NOMO-1 (cell line): ENCODE measurements at regions not wholly inside any gene's neighbourhood (a gene's known extent, or its start where the extent isn't known, plus 50 kb on each side); places are given as distances from the start of the nearest gene placed in this dataset.
"Not testable (repeated sequence)": the region's sequence is repeated elsewhere in the genome, so short reads cannot be mapped to it uniquely, and the experiment has no call there.

Experiments used
- DNase-seq, 2 experiments: peaks; one replicate each; lab custom pipeline; 2025; ENCODE audit not compliant: unreplicated experiment in 2 of 2; lab: John Stamatoyannopoulos, UW

DNA sequence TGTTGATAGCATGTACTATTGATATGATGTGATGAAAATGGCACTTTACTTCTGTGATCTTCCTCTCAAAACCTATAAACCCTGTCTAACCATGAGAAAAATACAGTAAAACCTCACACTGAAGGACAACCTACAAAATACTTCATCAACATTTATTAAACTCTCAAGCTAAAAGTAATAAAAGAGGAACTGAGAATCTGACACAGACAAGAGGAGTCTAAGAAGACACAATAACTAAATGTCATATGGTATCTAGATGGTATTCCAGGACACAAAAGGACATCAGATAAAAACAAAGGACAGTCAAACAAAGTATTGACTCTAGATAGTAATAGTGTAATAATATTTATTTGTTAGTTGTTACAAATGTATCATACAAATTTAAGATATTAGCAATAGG is 655.3 kb downstream of the SH3BGRL start:
- DNase-seq = no peak

DNA sequence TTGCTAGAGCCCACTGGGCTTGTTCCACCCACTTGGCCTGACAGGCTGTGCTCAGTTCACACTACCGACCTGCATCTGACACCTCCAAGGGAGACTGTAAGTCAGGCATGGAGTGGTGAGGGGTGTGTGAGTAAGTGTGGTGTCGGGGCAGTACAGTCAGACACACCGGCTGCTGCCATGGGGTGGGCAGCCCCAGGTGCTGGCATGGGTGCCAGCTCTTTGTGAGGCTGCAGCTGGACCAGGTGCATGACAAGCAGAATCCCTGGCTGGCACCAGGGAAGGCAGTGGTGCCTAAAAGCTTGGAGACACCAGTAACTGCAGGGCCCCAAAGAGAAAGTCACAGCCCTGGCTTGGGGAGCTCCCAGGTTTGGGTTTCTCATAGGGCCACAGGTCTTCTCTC is 665.0 kb downstream of the SH3BGRL start:
- no peak for DNase-seq

DNA sequence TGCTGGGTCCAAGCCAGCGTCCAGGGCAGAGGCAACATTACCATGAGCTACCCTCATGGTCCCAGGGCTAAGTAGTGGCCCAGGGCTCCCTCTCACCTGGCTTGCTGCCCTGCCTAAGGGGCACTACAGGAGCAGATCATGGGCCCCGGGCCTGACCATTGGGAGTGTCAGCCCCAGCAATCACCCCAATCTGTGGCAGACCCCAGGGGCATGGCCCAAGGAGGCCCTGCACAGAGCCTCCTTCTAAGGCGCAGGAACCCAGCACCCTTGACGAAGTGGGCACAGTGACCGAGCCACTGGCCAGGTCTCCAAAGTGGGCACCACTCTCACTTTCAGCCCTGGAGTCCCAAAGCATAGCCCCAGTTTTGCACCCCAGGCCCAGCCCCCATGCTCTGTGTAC is 667.1 kb downstream of the SH3BGRL start:
- DNase-seq = no peak

DNA sequence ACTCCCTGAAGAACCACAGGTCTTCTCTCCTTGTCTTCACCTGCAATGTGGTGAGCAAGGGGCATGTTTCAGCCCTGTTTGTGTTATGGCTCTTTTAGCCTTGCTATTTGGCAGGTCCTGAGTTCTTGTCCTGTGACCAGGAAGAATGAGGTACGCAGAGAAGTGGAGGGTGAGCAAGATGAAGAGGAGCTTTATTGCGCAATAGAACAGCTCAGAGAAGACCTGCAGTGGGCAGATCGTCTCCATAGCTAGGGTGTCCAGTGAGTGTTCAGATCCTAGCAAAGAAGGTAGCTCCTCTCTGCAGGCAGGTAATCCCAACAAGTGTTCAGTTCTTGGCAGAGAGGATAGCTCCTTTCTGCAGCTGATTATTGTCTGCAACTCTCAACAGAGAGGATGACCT is 672.9 kb downstream of the SH3BGRL start:
- DNase-seq = no peak

DNA sequence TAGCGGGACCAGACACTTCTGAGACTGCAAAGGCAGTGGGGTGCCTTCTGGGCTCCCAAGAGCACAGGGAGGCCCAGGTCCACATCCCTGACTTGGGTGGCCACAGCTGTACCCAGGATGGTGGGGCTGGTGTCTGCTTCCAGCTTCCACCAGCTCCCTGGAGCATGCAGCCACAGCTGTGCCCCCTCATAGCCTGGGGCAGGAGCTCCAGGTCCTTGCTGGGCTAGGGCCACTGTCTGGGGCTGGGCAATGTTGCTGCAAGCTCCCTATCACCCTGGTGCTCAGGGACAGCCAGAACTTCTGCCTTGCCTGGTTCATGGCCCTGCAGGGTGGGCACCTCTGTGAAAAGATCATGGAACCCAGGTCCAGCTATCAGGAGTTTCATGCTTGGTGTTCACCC is 673.9 kb downstream of the SH3BGRL start:
- no peak for DNase-seq

DNA sequence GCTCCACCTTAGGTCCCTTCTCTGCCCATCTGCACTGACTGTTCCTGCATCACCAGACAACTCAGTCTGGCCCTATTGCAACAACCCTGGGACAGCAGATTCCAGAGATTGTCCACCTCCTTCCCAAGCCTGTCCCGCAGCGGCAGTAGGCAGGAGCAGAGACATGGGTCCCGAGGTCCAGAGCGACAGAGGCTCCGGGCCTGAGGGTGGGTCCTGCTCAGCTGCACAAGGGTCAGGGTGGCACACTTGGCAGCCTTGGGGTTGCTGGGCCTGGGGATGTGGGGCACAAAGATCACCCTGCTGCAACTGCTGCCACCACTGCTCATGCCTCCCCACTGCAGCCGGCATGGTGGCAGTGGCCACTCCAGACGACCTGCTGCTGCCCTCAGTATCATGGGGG is 674.5 kb downstream of the SH3BGRL start:
- DNase-seq = no peak

DNA sequence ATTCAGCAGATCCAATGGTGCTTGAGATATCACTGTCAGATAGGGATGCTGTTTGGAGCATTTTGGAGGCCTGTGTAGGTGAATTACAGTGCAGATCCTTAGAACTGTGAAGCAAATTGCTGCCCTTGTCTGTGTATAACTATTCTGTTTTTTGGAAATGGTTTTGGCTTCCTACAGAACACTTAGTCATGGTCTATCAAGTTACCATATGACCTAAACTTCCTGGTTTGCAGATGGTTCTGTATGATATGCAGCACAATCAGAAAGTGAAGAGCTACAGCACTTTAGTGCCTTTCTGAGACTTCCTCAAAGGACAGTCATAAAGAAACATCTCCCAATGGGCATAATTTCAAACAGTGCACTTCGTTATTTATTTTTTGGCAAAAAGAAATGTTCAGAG is 688.6 kb downstream of the SH3BGRL start:
- DNase-seq = peak in 1 of 2 experiments; percentile 7

DNA sequence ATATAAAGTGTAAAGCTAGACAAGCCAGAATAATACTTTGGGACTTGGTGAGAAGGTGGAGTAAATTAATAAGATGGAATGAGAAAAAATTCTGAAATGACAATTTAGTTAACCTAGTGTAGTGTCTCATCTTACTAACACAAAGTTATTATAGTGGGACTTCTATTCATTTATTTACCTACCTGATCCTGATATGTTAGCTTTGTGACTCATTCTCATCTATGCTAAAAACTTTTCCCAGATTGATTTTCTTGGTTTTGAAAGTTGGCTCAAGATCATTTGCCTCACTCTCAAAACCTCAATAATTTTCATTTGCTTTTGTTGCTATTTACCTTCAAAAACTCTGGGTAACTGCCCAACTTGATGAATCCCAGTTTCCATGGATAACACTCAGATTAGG is 698.6 kb downstream of the SH3BGRL start:
- DNase-seq = no peak

DNA sequence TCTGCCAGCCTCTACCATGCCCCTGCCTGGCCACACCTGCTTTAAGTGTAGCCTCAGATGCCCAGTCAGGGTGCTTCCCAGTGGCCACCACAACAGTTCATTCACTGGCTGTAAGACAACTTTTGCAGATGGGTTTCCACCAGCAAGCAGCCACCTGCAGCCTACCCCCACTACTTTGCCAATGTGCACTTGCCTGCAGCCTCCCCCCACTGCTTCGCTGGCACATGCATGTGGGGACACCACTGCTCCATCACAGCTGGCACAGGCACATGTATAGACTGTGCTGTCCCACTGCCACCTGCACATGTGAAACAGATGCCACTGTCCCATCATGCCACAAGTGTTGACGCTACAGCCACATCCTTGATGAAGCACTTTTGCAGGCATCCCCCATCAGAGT is 723.9 kb downstream of the SH3BGRL start:
- no peak for DNase-seq

DNA sequence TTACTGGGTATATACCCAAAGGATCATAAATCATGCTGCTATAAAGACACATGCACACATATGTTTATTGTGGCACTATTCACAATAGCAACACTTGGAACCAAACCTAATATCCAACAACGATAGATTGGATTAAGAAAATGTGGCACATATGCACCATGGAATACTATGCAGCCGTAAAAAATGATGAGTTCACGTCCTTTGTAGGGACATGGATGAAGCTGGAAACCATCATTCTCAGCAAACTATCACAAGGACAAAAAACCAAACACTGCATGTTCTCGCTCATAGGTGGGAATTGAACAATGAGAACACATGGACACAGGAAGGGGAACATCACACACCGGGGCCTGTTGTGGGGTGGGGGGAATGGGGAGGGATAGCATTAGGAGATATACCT is 744.0 kb downstream of the SH3BGRL start:
- not testable (repeated sequence) for DNase-seq

DNA sequence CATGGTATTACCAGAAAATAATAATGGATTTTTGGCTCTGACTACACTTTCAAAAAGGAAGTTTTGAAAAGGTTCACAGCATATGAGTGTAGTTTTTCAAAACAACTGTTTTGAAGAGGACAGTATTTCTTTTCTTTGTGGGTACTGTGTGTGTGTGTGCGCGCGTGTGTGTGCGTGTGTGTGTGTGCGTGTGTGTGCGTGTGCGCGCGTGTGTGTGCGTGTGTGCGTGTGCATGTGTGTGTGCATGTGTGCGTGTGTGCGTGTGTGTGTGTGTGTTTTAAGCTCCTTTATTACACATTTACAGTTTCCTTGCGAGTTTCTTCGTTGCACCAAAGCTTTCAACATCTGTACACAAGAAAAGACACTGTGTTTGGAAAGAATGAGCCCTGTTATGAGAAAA is 755.4 kb downstream of the SH3BGRL start:
- no peak for DNase-seq

DNA sequence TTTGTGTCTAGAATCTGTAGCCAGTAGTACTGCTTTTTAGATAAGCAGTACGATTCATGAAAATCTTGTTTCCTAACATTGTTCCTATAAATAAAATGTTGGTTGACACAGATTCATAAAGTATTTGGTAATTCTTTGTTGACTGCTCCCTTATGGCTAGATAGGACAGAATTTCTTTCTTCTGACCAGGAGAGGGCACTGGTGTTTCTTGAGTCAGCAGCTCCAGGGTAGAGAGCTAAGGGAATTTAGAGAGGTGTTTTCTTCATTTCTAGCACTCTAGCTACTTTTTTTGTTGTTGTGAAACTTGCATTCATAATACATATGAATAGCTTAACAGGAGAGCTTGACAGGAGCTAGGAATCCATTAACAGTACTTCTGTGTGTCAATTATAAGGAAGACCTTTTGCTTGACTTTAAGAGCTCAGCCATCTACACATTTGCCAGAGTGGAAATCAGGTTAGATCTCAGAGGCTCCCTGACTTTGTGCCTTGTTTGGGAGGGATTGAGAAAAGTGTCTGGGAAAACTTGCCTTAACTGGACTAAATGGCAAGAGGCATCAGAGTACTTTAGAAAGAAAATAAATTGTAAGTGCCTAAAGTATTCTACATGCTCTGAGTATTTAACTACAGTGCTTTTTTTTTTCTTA is 756.1 kb downstream of the SH3BGRL start:
- peak in 1 of 2 experiments; percentile 52 for DNase-seq

DNA sequence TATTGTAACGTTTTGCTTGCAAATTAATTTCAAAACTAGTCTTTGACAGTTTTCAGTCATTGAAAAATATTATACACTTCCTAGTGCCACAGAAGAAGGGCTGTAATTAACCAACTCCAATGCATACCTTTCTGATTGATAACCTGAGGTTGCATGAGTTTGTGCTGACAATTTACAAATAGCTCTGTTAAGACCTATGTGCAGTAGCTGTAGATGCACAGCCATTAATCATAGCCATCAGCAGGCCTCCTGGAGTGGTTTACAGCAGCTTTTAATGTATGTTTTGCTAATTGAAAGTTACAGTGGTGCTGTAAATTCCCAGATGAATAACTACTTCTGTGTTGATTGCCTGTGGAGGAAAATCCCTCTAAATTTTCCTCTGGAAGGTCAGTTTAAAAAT is 758.1 kb downstream of the SH3BGRL start:
- DNase-seq = no peak

DNA sequence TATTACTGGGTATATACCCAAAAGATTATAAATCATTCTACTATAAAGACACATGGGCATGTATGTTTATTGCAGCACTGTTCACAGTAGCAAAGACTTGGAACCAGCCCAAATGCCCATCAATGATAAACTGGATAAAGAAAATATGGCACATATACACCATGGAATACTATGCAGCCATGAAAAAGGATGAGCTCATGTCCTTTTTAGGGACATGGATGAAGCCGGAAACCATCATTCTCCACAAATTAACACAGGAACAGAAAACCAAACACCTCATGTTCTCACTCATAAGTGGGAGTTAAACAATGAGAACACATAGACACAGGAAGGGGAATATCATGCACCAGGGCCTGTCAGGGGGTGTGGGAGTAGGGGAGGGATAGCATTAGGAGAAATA is 772.5 kb downstream of the SH3BGRL start:
- not testable (repeated sequence) for DNase-seq

DNA sequence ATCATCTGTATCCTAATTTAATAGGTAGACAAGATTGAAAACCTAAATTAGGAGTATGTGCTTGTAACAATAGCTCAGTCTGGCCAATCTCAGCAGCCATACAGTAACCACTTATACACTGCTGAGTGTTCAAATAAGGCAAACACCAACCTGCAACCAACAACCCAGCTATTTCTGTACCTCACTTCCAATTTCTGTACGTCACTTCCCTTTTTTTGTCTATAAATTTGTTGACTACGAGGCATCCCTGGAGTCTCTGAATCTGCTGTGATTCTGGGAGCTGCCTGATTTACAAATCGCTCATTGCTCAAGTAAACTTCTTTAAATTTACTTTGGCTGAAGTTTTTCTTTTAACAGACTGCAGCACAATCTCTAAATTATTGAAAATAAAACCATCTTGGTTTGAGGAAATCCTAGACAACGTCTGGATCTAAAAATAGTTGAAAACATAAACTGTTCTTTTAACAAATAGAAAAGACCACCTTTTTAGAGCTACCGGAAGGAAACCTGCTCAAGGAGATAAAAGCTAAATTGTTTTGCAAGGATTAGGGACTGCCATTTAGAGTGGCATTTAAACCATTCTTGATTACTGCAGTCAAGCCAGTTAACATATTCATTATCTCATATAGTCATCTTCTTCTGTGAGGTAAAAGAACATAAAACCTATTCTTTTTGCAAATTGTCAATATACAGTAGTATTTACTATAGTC is 778.1 kb downstream of the SH3BGRL start:
- no peak for DNase-seq

DNA sequence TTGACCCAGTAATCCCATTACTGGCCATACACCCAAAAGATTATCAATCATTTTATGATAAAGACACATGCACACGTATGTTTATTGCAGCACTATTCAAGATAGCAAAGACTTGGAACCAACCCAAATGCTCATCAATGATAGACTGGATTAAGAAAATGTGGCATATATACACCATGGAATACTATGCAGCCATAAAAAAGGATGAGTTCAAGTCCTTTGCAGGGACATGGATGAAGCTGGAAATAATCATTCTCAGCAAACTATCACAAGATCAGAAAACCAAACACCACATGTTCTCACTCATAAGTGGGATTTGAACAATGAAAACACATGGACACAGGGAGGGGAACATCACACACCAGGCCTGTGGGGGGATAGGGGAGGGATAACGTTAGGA is 785.3 kb downstream of the SH3BGRL start:
- DNase-seq = not testable (repeated sequence)

DNA sequence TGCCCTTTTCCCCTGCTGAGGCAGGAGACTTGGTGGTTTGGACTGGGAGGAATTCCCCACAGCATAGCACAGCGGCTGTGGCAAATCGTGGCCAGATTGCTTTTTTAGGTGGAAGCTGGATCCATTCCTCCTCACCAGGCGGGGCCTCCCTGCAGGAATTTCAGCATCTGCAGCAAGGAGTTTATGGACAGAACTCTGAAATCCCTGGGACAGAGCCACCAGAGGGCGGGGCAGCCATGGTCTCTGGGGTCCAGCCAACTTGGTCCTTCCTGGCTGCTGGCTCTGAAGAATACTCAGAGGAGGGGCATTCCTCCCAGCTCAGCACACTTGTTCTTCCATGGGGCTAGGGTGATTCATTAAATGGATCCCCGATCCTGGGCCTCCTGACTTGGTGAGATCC is 794.3 kb downstream of the SH3BGRL start:
- DNase-seq = no peak

DNA sequence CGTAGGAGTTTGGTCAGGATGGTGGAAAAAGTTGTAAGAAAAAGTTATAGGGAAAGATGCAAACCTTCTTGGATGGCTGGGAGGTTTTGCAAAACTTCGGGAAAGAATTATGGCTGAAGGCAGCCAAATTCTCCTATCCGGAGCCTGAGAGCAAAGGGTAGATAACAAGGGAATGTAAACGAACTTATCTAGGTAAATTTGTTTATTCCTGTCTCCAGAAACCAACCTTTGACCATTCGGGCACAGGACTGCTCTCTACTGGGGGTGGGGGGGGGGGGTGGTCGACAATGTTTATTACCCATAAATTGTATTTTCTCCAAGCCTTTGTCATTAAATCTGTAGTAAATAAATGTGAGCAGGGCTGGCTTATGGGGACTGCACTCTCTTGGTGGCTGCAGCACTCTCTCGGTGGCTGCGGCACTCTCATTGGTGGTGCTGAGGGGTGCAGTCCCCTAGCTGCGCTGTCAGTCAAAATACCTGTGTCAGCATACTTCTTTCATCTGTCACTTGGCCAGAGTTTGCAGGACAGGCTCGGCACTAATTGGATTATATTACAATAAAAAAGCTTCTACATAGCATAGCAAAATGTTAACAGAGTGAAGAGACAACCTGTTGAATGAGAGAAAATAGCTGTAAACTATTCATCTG is 827.8 kb downstream of the SH3BGRL start:
- no peak for DNase-seq

DNA sequence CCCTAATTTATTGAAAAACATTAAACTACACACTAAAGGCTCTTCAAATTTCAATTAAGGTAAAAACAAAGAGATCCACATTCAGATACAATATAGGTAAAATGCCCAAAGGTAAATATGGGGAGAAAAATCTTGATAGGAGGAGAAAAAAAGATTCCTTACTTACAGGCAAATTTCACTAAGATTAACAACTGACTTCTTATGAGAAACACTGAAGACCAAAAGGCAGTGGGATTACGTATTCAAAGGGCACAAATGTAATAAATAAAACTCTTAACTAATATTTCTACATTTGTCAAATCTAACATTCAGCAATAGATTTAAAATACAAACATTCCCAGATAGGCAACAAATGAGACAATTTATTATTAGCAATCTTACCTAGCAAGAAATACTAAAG is 829.3 kb downstream of the SH3BGRL start:
- no peak for DNase-seq

DNA sequence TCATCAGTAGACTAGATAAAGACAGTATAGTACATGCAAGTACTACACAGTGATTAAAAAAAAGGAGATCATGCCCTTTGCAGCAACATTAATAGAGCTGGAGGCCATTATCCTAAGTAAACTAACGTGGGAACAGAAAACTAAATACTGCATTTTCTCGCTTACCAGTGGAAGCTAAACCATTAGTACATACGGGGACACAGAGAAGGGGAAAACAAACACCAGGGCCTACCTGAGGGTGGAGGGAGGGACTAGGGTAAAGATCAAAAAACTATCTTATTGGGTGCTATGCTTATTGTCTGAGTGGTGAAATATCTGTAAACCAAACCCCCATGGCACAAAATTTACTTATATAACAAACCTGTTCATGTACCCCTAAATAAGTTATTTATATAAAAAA is 836.9 kb downstream of the SH3BGRL start:
- no peak for DNase-seq

DNA sequence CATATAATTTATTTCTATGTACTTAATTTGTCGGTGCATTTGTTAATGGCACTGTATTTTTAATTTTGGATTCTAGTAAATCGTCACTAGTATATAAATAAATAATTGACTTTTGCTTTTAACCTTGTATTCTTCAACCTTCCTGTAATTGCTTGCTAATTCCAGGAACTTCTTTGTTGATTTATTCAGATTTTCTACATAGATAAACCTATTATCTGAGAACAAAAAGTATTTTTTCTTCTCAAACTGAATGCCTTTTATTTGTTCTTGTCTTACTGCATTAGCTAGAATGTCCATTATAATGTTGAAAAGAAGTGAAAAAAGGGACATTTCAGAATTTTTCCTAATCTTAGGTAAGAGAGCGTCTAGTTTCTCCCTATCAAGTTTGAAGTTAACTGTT is 839.1 kb downstream of the SH3BGRL start:
- no peak for DNase-seq

DNA sequence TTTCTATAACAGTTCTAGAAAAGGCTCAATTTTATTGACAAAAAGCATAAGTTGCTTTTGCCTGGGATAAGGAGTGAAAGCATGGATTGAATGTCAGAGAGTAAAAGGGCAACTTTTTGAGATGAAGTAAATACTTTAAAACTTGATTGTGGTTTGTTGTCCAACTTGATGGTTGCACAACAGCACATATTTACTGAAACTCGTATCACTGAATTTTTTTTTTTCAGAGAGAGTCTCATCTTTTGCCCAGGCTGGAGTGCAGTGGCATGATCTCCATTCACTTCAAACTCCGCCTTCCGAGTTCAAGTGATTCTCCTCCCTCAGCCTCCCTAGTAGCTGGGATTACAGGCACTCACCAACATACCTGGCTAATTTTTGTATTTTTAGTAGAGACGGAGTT is 856.8 kb downstream of the SH3BGRL start:
- no peak for DNase-seq
